ENCODE measurements at regions not wholly inside any gene's neighbourhood (a gene's known extent, or its start where the extent isn't known, plus 50 kb on each side); places are given as distances from the start of the nearest gene placed in this dataset.

DNA sequence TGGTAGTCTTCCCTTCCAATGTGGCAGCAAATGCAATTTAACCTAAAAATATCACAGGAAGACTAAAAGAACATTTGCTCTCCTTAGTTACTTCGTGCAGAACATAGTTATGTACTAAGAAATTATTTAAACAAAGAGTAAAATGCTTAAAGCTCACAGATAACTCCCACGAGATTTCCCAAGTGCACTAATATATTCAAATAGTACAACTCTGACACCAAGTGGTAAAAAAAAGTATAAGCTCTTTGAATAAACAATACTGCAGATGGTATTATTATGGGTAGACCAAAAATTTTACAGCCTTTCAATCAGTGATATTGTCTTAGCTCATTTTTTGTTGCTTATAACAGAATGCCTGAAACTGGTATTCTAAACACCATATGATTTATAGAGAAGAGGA lies 52.8 kb upstream of the FILIP1 start:
- Mint-ChIP-seq H3K27ac (no peak overlapping the region), H3K4me1 (peaks cover 6% of the 10 kb centered on the region), H3K9me3 (no peaks in the 10 kb centered on the region), H3K4me3 (no peak overlapping the region), H3K36me3 (no peaks in the 10 kb centered on the region), H3K27me3 (peaks cover 5% of the 10 kb centered on the region)
- DNase-seq, result no peak
- CTCF ChIA-PET, result interaction anchor here (2.4 kb wide), 1 partner anchor 279 kb away, joined by 5 read pairs; no protein-coding TSS in a partner anchor

DNA sequence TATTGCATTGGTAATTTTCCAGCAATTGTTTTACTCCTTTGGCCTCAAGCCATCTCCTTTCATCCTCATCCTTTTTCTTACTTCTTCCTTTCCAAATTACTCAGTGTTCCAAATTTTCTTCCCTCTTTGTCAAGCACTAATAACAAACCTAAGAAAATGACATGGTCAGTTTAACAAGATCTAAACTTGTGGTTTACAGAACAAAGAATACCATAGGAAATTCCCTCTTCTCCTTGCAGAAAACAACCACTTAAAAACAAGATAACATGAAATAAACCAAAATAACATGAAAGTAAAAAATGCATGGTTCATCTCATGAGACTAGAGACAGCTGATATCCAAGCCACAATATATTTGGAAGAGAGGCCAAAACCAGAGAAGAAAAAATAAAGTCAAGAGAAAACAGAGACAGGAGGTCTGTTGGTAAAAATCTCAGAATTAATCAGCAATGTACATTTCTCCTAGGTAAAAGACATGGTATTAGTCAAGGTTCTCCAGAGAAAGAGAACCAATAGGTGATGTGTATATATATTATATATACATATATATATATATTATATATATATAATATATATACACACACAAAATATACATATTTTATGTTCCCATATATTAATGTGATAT lies 51.0 kb upstream of the SENP6 start:
- DNase-seq, result no peak
- Mint-ChIP-seq H3K4me1 (peaks cover 10% of the 10 kb centered on the region), H3K36me3 (no peaks in the 10 kb centered on the region), H3K27ac (no peak overlapping the region), H3K27me3 (no peaks in the 10 kb centered on the region), H3K4me3 (no peak overlapping the region), H3K9me3 (no peaks in the 10 kb centered on the region)
- CTCF ChIA-PET, result no interaction called here

DNA sequence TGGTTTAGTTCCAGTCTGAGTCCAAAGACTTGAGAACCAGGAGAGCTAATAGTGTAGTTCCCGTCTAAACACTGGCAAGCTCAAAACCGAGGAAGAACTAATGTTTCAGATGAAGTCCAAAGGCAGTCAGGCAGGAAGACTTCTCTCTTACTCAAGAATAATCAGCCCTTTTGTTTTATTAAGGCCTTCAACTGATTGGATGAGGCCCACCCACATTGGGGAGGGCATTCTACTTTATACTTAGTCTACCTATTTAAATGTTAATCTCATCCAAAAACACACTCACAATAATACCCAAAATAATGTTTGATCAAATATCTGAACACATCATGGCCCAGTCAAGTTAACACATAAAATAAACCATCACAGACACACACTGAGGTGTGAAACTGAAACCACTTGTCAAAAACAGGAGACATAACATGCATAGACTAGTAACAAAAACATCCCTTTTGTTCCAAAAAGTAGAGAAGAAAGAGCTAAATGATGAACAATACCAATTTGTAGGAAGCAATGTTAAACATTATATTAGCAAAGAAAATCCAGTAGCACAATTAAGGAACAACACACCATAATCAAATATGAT lies 50.2 kb upstream of the SENP6 start:
- no peak for DNase-seq

More for the DNA sequence above, 50.2 kb upstream of the SENP6 start:
- Mint-ChIP-seq H3K4me1 (peaks cover 10% of the 10 kb centered on the region), H3K36me3 (no peaks in the 10 kb centered on the region), H3K4me3 (no peak overlapping the region), H3K9me3 (no peaks in the 10 kb centered on the region), H3K27me3 (no peaks in the 10 kb centered on the region), H3K27ac (peak overlapping the region; percentile 3)
- CTCF ChIA-PET, result no interaction called here
